NCI-H2196 treated with DMSO at 0.1 percent for 48 hours (cell line): ENCODE measurements at regions not wholly inside any gene's neighbourhood (a gene's known extent, or its start where the extent isn't known, plus 50 kb on each side); places are given as distances from the start of the nearest gene placed in this dataset.

Experiments
- DNase-seq: peaks from one replicate; lab custom pipeline; 2025; ENCODE audit not compliant: unreplicated experiment; lab: John Stamatoyannopoulos, UW

DNA sequence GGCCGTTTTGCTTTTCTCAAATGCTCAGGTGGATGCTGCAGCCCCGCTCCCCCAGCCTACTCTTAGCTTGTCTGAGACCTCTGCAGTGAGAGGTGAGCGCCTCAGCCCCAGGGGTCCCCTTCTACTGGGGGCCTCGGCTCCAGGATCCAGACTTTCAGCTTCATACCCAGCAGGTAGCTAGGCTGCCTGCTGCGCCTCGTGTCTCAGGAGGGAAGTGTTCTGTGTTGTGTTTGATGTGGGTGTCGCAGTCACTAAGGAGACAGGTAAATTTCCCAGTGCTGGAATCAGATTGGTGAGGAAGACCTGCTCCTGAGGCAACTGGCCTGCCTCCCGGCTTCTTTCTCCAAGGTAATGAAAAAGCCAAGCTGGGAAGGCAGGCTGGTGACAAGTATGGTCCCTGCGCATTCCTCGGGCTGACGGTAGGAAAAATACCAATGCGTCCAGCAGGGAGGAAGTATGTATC lies 604.0 kb upstream of the SALL1 start:
- no peak for DNase-seq

DNA sequence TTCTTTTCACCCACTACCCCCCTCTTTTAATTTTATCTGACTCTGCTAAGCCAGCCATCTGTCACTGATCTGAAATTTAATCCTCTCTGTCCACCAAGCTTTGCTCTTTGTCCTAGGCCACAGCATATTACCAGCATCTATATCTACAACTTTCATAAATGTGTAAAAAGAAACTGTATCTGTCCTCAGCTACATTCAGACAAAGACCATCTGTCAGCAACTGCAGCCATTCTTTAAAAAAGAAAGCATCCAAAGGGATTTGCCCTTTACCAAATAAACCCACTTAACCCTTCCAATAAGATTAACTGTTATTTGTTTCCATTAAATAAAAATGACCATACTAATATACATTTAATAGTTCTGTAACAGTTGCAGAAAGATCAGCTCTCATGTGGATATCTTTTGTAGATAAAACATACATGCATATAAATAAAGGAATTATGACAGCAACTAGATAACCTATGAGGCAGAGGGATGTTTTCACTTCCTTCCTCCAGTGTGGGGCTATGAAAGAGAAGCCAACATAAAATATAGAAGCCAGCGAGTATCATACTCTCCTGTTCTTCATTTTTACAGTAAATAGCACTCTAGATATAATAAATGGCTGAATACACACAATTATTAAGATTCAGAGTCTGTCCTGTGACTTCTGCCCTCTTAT lies 602.5 kb upstream of the SALL1 start:
- DNase-seq, result no peak

DNA sequence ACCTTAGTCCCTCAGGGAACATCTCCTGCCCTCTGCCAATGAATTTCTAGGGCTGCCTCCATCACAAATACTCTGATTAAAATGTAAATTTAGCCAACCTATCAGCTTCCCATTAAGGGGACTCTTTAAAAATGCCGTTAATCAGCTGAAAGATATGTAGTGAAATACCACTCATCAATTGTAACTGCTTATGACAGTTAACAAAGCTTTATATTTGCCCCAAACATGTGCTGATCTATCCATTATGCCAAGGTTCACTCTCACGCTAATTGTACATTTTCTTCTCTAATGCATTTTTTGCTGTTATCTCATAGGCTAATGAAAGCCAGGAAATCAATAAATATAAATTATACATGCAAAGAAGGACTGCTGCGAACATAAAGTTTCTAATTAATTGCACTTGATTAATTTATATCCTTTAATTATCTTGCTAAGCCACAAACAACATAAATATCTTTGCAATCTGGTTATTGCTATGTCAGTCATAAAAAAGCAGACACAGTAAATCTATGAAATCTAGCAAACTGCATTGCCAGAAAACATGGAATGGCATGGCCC lies 601.4 kb upstream of the SALL1 start:
- DNase-seq, result no peak

DNA sequence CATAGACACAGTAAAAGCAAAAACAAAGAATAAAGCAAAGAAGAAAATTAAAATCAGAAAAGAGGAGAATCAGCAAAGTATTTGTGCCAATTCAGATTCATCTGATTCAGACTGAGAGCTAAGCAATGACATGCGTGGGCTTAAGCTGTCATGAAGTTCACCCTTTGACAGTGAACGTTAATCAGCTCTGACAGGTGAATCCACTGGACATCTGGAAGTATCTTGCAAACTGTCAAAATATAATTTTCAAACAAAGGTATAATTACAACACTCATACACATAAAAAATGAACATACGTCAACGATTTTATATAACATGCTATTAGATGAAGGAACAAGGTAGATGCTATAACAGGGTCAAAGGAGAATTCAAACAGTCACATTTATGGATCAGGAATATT lies 596.3 kb upstream of the SALL1 start:
- no peak for DNase-seq

DNA sequence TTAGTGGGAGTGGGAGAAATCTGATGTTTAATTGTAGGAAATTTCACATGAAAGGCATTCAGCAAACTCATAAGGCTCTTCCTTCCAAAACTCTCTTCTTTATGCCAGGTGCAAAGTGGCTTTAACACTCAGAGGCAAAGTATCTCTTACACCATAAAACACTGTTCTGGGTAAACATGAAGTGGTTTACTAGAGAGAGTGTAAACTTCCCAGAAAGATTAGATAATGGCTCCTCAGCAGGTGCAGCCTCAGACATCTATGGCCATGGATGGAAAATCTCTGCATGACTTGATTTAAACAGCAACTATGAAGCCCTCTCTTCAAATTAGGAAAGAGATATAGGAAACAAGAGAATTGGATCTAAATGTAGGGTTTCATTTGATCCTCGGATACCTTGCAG lies 583.1 kb upstream of the SALL1 start:
- peak; percentile 31 for DNase-seq

DNA sequence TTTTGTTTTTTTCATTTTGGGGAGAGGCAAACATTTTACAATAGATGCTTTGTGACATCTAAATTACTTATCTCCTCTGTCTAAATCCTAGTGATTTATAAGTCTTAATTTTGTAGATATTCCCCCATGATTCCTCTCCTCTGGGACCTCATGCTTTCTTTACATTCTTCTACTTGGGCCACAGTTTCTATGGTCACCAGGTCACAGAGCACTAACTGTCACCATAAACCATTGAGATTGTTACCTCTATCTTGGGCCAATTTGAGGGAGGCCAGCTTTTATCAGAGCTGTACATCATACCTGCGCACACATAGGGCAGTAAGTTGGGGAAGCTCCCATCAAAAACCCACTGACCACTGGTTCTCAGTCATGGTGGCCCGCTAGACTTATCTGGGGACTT lies 582.1 kb upstream of the SALL1 start:
- DNase-seq, result no peak

DNA sequence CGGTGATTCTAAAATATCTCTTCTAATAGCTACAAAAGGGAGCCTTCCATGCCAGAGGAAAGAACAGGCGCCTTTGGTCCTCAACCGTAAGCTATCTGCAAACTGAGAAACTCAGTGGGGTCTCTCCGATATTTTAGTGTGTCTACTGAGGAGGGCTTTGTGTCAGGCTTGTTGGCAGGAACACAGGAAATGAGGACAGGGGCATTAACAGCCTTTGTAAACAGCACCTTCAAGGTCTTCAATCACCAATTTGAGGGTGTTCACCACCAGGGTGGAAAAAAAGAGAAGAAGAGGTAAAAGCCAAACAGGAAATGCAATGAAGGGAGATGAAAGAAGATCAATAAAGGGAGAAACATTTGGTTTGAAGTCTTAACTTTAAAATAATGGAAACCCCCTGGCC lies 580.1 kb upstream of the SALL1 start:
- DNase-seq, result no peak

DNA sequence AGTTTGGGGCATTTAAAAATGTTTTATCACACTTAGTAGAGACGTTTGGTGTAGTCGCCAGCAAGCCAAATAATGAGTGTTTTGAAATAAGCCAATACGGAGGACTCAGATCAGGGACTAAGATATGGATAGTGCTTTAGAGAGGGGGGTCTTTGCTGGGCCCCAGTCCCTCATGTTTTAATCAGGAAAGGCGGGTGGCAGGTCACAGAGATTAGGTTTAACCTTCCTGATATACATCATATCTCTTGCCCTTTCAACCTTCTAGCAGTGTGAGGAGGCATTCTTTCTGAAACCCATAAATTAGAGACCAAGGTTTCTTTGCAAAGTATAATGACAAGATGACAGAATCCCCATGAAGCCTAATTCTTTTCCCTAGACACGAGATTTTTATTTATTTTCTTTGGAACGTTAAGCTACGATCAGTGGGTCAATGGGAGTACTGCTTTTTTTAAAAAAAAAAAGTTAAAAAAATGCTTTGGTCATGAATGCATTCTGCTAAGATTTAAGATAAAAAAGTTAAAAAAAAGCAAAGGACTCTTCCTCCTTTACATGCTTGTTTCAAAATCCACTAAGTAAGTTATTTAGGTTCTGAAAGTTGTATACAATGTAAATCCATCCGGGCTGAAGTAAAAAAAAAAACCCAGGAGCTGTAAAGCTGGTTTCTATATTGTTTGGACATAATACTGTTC lies 572.1 kb upstream of the SALL1 start:
- DNase-seq, result no peak

DNA sequence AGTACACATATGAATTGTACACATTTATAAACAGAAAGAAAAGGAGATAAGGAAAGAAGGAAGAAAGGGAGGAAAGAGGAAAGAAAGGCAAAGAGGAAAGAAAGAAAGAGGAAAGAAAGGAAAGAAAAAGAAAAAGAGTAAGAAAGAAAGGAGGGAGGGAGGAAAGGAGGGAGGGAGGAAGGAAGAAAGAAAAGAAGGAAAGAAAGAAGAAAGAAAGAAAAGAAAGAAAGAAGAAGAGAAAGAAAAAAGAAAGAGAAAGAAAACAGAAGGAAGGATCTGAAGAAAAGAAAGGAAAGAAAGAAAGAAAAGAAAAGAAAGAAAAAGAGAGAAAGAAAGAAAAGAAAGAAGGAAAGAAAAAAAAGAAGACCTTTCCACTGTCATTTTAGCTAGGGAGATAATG lies 571.4 kb upstream of the SALL1 start:
- DNase-seq, result no peak

DNA sequence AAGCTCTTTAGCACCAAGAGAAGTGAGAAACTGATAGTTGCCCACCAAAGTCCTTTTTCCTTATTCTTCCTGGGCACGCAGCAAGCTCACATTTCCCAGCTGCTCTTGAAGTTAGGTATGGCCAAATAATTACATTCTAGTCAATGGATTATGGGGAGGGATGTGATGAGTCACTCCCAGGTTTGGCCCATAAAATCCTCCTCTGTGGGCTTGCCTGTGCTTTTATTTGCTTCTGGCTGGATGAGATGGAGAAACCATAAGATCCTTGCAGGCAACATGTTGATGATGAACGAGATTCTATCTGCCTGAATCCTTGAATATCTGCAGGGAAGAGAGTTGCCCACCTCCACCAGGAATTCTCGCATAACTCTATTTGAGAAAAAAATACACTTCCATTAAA lies 568.3 kb upstream of the SALL1 start:
- DNase-seq, result no peak

DNA sequence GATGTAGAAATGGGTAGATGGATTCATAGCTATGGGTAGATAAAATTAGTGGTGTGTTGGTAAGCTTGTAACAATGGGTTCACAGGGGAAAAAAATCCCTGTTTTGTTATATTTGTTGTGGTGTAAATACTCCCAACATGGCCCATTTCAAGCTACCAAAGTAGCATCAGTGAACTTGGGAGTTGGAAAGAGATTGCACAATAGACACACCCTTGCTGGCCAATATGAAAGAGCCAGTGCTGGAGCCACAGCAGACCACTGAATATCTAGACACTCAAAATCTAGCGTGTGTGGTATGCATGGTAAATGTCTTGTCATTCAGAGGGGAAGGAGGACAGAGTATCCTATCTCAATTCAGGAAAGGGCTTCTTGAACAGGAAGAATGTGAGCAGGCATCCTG lies 565.1 kb upstream of the SALL1 start:
- no peak for DNase-seq

DNA sequence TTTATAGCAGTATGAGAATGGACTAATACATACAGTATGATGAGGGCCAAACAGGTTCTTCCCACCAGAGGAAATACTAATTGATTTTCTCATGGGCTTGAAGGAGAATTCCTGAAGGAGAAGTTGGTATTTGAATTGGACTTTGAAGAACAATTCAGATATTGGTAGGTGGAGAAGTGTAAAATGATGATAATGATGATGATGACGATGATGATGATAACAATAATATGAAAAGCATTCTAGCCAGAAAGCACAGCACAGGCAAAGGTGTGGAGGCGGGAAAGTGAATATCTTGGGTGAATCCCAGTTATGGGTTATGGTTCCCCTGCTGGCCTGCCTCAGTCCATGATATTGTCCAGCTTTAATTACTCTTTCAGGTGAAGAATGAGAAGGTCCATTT lies 562.4 kb upstream of the SALL1 start:
- DNase-seq, result no peak

DNA sequence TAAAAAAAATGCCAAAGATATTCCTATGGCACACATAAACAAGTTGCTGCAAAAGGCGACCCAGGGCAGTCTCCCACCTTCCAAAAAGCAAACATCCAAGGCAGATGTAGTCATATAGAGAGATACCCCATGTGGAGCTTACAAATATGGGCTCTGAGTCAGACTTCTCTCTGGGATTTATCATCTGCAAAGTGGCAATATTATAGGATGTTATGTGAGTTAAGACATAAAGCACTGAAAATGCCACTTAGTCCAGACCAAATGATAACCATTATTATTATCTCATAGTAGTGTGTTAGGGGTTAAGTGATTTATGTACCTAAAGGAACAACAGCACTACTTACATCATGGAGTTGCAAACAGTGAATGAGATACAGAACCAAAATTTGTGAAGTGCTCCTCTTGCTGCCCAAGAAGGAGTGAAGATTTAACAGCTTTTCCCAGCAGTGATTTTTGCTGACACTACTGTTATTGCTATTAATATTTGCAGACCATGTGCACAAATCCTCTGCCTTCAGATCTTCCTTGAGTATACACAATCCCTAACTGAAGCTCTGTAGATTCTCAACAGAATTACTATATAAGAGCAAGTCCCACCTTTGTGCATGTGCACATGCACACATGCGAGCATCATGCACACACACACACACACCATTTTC lies 560.0 kb upstream of the SALL1 start:
- no peak for DNase-seq

DNA sequence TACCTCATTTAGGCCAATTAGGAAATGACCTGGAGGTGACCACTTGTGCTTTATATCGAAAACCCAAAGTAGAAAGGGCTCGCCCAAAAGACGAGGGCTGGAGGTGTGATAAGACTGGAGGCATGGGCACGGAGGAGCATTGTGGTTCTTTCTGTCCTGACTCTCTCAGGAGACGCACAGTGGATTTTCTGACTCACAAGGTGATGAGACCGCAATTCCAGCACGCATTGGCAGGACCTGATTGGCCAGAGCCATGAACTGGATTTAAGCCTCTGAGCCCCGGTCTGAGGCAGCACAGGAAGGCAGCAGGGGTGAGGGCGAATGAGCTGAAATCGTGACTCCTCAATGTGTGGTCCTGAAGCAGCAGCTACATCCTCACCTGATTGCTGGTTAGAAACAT lies 559.1 kb upstream of the SALL1 start:
- DNase-seq, result no peak

DNA sequence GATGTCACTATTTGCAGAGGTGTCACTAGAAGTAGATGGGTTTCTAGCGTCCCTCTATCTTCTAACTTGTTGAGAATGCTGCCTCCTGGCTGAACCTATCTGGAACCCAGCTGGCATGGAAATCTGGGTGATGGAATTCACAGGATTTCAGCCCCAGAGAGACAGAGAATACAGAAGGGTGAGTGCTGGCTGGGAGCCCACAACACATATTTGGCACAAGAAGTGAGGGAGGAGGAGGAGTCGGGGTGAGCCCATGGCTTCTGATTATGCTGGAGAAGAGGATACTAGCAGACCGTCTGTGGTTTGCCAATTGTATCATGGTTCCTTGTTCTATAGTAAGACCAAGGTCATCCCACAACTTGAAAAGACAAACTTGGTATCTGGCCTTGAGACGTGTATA lies 557.8 kb upstream of the SALL1 start:
- DNase-seq, result no peak

DNA sequence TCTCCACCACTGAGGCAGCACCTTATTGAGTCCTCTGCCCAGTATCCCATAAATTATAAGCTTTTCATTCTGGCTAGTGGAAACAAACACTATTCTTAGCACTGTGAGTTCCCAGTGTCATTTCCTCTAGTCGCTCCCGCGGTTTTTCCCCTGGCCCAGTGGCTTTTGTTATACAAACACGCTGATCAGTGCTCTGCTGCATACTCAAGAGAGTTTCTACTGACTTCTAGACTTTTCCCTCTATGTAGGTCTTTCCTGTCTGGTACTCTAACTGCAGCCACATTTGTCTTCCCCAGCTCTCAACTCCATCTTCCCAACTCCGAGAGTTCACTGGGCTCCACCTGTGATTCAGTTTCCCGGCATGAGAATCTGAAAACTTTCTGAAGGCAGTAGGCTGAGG lies 556.6 kb upstream of the SALL1 start:
- DNase-seq, result no peak

DNA sequence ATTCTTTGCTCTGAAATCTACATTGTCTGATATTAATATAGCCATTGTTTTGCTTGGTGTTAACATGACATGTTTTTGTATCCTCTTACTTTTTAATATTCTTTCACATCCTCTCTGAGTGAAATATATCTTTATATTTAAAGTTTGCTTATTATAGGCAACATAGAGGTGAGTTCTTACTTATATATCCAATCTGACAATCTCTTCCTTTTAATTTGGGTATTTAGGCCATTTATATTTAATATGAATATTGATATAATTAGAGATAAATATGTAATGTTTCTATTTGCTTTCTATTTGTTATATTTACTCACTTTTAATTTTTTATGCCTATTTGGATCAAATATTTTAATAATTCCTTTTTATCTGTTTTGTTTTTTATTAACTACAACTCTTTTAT lies 554.1 kb upstream of the SALL1 start:
- DNase-seq, result no peak

DNA sequence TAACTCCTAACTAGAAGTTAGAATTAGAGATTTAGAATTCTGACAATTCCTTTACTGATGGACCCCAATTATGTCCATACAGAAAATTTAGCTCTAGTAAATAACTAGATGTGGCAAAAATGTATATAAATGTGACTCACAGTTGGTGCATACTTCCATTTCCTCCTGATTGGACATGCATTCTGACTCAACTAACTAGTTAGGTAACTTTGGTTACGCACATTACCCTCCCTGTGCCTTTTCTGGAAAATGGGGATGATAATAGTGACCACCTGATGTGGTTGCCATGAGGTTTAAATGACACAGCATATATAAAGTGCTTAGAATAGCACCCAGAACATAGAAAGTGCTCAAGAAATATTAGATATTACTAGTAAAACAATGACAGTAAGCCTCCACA lies 550.0 kb upstream of the SALL1 start:
- DNase-seq, result no peak

DNA sequence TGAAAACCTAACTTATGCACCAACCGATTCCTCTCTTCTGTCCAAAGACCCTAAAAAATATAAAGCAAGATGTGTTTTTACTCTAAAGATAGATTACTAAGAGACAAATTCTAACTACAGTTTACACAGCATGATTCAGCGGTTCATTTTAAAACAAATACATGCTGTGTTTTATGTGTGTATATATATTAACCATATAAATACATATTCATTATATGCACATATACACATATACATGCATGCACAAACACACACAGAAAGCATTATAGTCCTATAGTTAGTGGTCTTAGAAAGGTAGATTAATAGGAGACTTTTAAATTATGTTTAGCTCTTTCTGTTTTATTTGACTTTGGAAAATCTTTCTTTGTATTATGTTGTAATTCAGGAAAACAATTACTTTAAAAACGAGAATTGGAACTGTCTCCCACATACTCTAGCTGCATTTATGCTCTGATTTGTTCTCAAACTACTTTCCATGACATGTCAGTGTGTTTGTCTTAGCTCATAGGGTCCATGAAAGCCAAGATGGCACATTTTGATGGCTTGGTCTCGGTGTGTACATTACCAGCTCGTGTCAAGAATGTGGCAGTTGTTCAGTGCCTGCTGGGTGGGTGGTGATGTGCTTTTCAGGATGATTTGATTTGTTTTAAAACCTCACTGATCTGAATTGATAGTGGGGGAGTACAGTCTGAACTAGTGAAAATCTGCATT lies 548.8 kb upstream of the SALL1 start:
- no peak for DNase-seq

DNA sequence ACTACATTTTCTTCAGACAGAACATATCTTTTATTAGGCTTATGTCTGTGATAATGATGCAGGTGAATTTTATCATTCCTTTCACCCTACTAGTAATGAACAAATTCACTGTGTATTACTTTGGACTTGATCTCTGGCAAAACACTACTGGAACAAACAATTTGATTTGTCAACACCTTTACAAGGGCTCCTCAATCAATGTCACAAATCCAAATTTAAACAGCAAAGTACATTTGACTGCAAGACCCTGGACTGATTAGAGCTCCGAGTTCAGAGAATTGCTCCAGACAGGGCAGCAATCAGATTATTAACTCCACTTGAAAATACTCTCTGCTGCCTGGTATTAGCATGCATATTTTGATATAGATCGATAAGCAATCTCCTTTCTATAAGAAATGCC lies 547.6 kb upstream of the SALL1 start:
- DNase-seq, result no peak

DNA sequence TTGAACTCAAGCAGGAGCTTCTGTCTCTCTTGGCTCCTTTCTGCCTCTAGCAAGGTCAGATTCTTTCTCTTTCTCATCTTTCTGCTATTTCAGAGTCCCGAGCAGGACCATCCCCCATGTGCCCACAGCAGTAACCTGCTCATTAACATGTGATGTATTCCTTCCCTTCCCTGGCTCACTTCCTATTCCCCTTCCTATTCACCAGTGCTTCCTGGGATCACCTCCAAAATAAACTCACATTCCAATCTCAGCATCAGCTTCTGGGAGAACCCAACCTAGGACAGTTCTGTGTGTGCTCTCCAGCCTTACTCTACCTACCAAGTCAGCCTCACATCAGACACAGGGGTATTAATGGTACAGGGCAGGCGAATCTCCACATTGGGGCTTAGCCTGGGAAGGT lies 546.4 kb upstream of the SALL1 start:
- DNase-seq, result no peak

DNA sequence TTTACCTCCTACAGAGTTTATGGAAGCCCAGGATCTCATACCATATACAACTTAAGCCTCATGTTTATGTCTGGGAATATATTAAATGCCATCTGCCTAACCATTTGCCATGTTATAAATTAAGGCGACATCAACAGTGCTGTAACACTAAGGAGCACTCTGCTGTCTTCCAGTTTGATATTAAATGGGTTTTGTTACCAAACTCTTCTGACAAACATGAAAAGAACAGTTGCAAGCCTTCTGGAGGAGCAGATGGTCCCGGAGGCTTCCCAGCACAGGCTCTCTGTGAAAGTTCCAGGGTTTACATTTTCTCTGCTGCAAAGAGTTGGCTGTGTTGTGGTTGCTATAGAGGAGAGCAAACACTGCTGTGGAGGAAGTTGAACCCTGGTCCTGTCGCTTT lies 545.3 kb upstream of the SALL1 start:
- no peak for DNase-seq
